Hepatocyte (in vitro differentiated cells): ENCODE measurements at regions not wholly inside any gene's neighbourhood (a gene's known extent, or its start where the extent isn't known, plus 50 kb on each side); places are given as distances from the start of the nearest gene placed in this dataset.

Experiments used
- CTCF ChIP-seq: fragments of 200-600 bp; sonication (generic); IDR thresholded peaks from 2 replicates; pipeline ENCODE4 v1.5.1; 2016; ENCODE audit warnings: antibody characterized with exemption, mild to moderate bottlenecking; ENCODE audit not compliant: poor library complexity
- EZH2phosphoT487 ChIP-seq: fragments of 200-600 bp; sonication (generic); IDR thresholded peaks from one replicate; pipeline ENCODE4 v1.6.1; 2018; ENCODE audit warnings: antibody characterized with exemption, mild to moderate bottlenecking, low read depth, moderate library complexity; ENCODE audit not compliant: unreplicated experiment, severe bottlenecking

- TF ChIP-seq CTCF (no peak), EZH2phosphoT487 (no peak)
Observed at GRCh38 chrX:39115166-39115565, 313.9 kb downstream of the MID1IP1 start.
